ENCODE measurements at regions not wholly inside any gene's neighbourhood (a gene's known extent, or its start where the extent isn't known, plus 50 kb on each side); places are given as distances from the start of the nearest gene placed in this dataset.

- no peak for TF ChIP-seq EZH2phosphoT487 (IDR thresholded peaks at IDR 0.05; ENCODE audit: borderline replicate concordance, low read depth, low read length)
- no peak for TF ChIP-seq CTCF (conservative IDR thresholded peaks at IDR 0.05; ENCODE audit: low read length)
- Histone ChIP-seq H3K4me2 (ENCODE audit: low read length) (no peak overlapping the region), H3K4me1 (ENCODE audit: insufficient read depth, low read length, poor library complexity, severe bottlenecking) (no peaks in the 10 kb centered on the region), H3K27ac (ENCODE audit: low read depth, low read length, poor library complexity, severe bottlenecking) (no peak overlapping the region), H3K4me3 (ENCODE audit: low read depth, low read length, poor library complexity, severe bottlenecking) (no peak overlapping the region), H3K9me2 (ENCODE audit: insufficient read depth, low read length) (no peaks in the 10 kb centered on the region), H2AFZ (ENCODE audit: low read length) (no peak overlapping the region), H4K20me1 (ENCODE audit: insufficient read depth, low read length) (no peaks in the 10 kb centered on the region), H3K9me3 (ENCODE audit: low read length) (no peaks in the 10 kb centered on the region), H3K36me3 (ENCODE audit: insufficient read depth, low read length) (no peaks in the 10 kb centered on the region), H3K79me2 (ENCODE audit: insufficient read depth, low read depth, low read length) (no peaks in the 10 kb centered on the region)
- BruUV-seq (replicated peaks): no TSS peak
- intact Hi-C loops (cut with micrococcal nuclease; ENCODE audit: unreplicated experiment): no loop called here
- CTCF ChIA-PET (ENCODE audit: unreplicated experiment): no interaction called here
- POLR2A ChIA-PET: interaction anchor here (1.0 kb wide), 1 partner anchor 11 kb away, joined by 3 read pairs; no protein-coding TSS in a partner anchor
- DNase-seq (ENCODE audit: low spot score): no peak
Observed at GRCh38 chr18:45287531-45287930, 327.7 kb upstream of the SLC14A2 start.

- no peak for TF ChIP-seq CTCF (conservative IDR thresholded peaks at IDR 0.05; ENCODE audit: low read length)
- TF ChIP-seq EZH2phosphoT487 (IDR thresholded peaks at IDR 0.05; ENCODE audit: borderline replicate concordance, low read depth, low read length): no peak
- H4K20me1 ChIP-seq (ENCODE audit: insufficient read depth, low read length): no peaks in the 10 kb centered on the region
- no peaks in the 10 kb centered on the region for H3K4me1 ChIP-seq (ENCODE audit: insufficient read depth, low read length, poor library complexity, severe bottlenecking)
- H3K9me2 ChIP-seq (ENCODE audit: insufficient read depth, low read length): no peaks in the 10 kb centered on the region
- H3K36me3 ChIP-seq (ENCODE audit: insufficient read depth, low read length): no peaks in the 10 kb centered on the region
- no peak overlapping the region for H3K4me2 ChIP-seq (ENCODE audit: low read length)
- no peak overlapping the region for H3K4me3 ChIP-seq (ENCODE audit: low read depth, low read length, poor library complexity, severe bottlenecking)
- H3K79me2 ChIP-seq (ENCODE audit: insufficient read depth, low read depth, low read length): no peaks in the 10 kb centered on the region
- ChIA-PET POLR2A (no interaction called here), CTCF (ENCODE audit: unreplicated experiment) (no interaction called here)
- DNase-seq (ENCODE audit: low spot score): no peak
- intact Hi-C loops (cut with micrococcal nuclease; ENCODE audit: unreplicated experiment): no loop called here
- H3K27ac ChIP-seq (ENCODE audit: low read depth, low read length, poor library complexity, severe bottlenecking): no peak overlapping the region
- no peaks in the 10 kb centered on the region for H3K9me3 ChIP-seq (ENCODE audit: low read length)
- BruUV-seq (replicated peaks): no TSS peak
- H2AFZ ChIP-seq (ENCODE audit: low read length): no peak overlapping the region
Observed at GRCh38 chr18:45290364-45290763, 324.9 kb upstream of the SLC14A2 start.

GRCh38 chr18:45291621-45292615, 323.4 kb upstream of the SLC14A2 start:
- Histone ChIP-seq H3K27ac (ENCODE audit: low read depth, low read length, poor library complexity, severe bottlenecking) (no peak overlapping the region), H2AFZ (ENCODE audit: low read length) (no peak overlapping the region), H3K4me2 (ENCODE audit: low read length) (no peak overlapping the region), H3K9me3 (ENCODE audit: low read length) (no peaks in the 10 kb centered on the region), H3K4me1 (ENCODE audit: insufficient read depth, low read length, poor library complexity, severe bottlenecking) (no peaks in the 10 kb centered on the region), H3K4me3 (ENCODE audit: low read depth, low read length, poor library complexity, severe bottlenecking) (no peak overlapping the region), H3K79me2 (ENCODE audit: insufficient read depth, low read depth, low read length) (no peaks in the 10 kb centered on the region), H3K9me2 (ENCODE audit: insufficient read depth, low read length) (no peaks in the 10 kb centered on the region), H3K36me3 (ENCODE audit: insufficient read depth, low read length) (no peaks in the 10 kb centered on the region), H4K20me1 (ENCODE audit: insufficient read depth, low read length) (no peaks in the 10 kb centered on the region)
- intact Hi-C loops (cut with micrococcal nuclease; ENCODE audit: unreplicated experiment): no loop called here
- no TSS peak for BruUV-seq (replicated peaks)
- TF ChIP-seq EZH2phosphoT487 (IDR thresholded peaks at IDR 0.05; ENCODE audit: borderline replicate concordance, low read depth, low read length) (no peak), CTCF (conservative IDR thresholded peaks at IDR 0.05; ENCODE audit: low read length) (no peak)
- ChIA-PET POLR2A (no interaction called here), CTCF (ENCODE audit: unreplicated experiment) (no interaction called here)
- DNase-seq (ENCODE audit: low spot score): no peak
